ENCODE measurements at regions not wholly inside any gene's neighbourhood (a gene's known extent, or its start where the extent isn't known, plus 50 kb on each side); places are given as distances from the start of the nearest gene placed in this dataset.

GRCh38 chr3:95994338-95994737, 820.1 kb upstream of the EPHA6 start:
- no peak overlapping the region for H3K4me3 ChIP-seq (ENCODE audit: low read depth, low read length)
- no peak for DNase-seq (ENCODE audit: low read depth)
- no peak for TF ChIP-seq CTCF (IDR thresholded peaks at IDR 0.05; ENCODE audit: low read depth, low read length, missing control alignments)

GRCh38 chr3:96000966-96001365, 813.4 kb upstream of the EPHA6 start:
- TF ChIP-seq CTCF (IDR thresholded peaks at IDR 0.05; ENCODE audit: low read depth, low read length, missing control alignments): no peak
- no peak for DNase-seq (ENCODE audit: low read depth)
- no peak overlapping the region for H3K4me3 ChIP-seq (ENCODE audit: low read depth, low read length)

GRCh38 chr3:96007650-96008195, 806.7 kb upstream of the EPHA6 start:
- H3K4me3 ChIP-seq (ENCODE audit: low read depth, low read length): no peak overlapping the region
- no peak for DNase-seq (ENCODE audit: low read depth)
- TF ChIP-seq CTCF (IDR thresholded peaks at IDR 0.05; ENCODE audit: low read depth, low read length, missing control alignments): no peak

GRCh38 chr3:96012939-96013338, 801.5 kb upstream of the EPHA6 start:
- H3K4me3 ChIP-seq (ENCODE audit: low read depth, low read length): no peak overlapping the region
- DNase-seq (ENCODE audit: low read depth): no peak
- no peak for TF ChIP-seq CTCF (IDR thresholded peaks at IDR 0.05; ENCODE audit: low read depth, low read length, missing control alignments)

GRCh38 chr3:96017556-96017955, 796.8 kb upstream of the EPHA6 start:
- DNase-seq (ENCODE audit: low read depth): no peak

GRCh38 chr3:96022676-96023075, 791.7 kb upstream of the EPHA6 start:
- DNase-seq (ENCODE audit: low read depth): no peak
- no peak overlapping the region for H3K4me3 ChIP-seq (ENCODE audit: low read depth, low read length)
- TF ChIP-seq CTCF (IDR thresholded peaks at IDR 0.05; ENCODE audit: low read depth, low read length, missing control alignments): no peak

More at GRCh38 chr3:96017556-96017955, 796.8 kb upstream of the EPHA6 start:
- TF ChIP-seq CTCF (IDR thresholded peaks at IDR 0.05; ENCODE audit: low read depth, low read length, missing control alignments): no peak
- H3K4me3 ChIP-seq (ENCODE audit: low read depth, low read length): no peak overlapping the region

GRCh38 chr3:96027718-96028117, 786.7 kb upstream of the EPHA6 start:
- no peak overlapping the region for H3K4me3 ChIP-seq (ENCODE audit: low read depth, low read length)
- TF ChIP-seq CTCF (IDR thresholded peaks at IDR 0.05; ENCODE audit: low read depth, low read length, missing control alignments): no peak
- no peak for DNase-seq (ENCODE audit: low read depth)
